ENCODE measurements at regions not wholly inside any gene's neighbourhood (a gene's known extent, or its start where the extent isn't known, plus 50 kb on each side); places are given as distances from the start of the nearest gene placed in this dataset.

- no peak for DNase-seq
These were observed 171.9 kb upstream of the JARID2 start for GRCh38 chr6:15073883-15074465.

- DNase-seq: no peak
These were observed 171.1 kb upstream of the JARID2 start for GRCh38 chr6:15074806-15075205.

DNA sequence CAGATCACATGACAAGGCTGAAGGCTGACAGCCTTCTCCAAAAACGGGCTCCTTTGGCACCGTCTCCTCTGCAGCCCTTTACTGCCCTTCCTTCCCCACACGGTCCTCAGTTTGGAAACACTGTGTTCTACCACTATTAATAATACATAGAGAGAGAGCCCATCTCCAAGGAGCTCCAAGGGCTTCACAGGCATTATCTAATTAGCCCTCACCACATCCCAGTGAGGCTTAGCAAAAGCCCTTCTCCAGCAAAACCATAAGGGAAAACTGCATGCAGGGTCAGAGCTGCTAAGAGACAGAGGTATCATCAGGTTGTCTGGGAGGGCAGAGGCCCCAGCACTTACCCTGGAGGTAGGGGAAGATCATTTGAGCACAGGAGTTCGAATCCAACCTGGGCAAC is 169.3 kb upstream of the JARID2 start:
- DNase-seq: no peak

- DNase-seq: no peak
These were observed 168.9 kb upstream of the JARID2 start for GRCh38 chr6:15077006-15077405.

DNA sequence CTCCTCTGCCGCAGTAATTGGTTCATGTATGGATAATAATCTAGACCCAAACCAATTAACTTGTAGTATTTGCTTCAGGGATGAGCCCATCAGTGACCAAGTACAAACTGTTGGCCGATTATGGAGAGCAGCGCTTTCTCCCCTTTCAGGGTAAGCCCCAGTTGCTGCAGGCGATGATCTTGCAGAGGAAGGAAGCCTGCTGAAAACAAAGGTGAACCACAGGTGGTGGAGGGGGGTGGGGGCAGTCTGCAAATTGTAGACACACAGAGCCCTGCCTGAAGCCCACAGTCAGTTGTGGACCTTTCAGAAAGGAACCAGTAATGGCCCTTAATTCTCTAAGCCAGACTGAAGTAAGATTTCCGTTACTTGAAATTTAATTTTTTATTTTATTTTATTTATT is 167.9 kb upstream of the JARID2 start:
- no peak for DNase-seq

DNA sequence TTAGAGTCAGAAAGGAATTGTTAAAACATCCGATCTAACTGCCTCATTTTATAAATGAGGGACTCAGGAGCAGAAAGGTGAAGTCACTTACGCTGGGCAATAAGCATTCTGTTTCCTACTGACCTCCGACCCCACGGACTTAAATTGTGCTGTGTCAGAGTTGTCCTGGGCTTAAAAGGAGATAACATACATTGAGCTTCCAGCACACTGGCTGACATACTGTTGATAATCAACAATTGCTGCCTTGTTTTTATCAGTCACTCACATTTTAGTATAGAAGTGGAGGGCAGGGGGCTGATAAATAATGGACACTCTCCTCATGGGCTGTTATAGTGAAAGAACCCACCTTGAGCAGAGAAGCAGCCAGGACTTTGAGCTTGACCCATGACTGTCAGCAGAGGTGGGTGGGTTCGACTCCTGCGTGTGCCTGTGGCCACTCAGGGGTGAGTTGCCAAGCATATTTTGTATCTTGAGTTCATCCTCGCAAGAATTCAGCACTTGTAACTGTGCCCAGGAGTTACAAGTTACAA is 166.5 kb upstream of the JARID2 start:
- no peak for DNase-seq

DNA sequence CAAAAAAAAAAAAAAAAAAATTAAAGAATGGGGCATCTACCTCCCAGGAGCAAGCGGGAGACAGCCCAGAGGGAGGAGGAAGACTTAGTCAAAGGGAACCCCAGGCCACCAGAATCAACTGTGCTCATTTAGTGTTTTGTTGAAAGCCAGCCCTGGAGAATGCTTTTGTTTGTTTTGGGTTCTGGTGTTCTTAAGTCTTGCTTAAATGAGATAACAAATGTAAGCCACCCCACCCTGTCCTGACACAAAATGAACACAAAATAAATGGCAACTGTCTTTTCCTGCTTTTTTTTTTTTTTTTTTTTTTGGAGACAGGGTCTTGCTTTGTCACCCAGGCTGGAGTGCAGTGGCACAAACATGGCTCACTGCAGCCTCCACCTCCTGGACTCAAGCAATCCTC is 165.0 kb upstream of the JARID2 start:
- no peak for DNase-seq

- no peak for DNase-seq
These were observed 164.4 kb upstream of the JARID2 start for GRCh38 chr6:15081447-15081846.

- DNase-seq: no peak
These were observed 163.2 kb upstream of the JARID2 start for GRCh38 chr6:15082708-15083107.

DNA sequence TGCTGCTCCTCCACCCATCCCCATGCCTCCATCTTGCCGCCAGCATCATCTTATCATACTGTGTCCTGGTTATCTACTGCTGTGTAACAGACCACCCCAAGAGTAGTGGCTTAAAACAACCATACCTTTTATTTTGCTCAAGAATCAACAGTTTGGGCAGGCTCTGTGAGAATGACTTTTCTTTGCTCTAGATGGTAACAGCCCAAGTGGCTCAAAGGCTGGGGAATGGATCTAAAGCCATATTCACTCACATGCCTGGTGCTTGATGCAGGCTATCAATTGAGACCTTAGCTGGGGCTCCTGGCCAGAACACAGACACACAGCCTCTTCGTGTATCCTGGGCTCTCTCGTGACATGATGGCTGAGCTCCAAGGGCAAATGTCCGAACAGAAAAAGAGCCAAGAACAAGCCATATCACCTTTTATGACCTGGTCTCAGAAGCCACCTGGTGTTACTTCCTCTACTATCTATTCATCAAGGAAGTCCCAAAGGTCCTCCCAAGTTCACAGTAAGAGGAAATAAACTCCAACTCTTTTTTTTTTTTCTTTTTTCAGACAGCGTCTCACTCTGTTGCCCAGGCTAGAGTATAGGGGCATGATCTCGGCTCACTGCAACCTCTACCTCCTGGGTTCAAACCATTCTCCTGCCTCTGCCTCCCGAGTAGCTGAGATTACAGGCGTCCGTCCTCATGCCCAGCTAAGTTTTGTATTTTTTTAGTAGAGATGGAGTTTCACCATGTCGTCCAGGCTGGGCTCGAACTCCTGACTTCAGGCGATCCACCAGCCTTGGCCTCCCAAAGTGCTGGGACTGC is 159.3 kb upstream of the JARID2 start:
- peak in 2 of 4 experiments; percentile 35 to 39 for DNase-seq

GRCh38 chr6:15087186-15087589 is 158.7 kb upstream of the JARID2 start:
- no peak for DNase-seq

DNA sequence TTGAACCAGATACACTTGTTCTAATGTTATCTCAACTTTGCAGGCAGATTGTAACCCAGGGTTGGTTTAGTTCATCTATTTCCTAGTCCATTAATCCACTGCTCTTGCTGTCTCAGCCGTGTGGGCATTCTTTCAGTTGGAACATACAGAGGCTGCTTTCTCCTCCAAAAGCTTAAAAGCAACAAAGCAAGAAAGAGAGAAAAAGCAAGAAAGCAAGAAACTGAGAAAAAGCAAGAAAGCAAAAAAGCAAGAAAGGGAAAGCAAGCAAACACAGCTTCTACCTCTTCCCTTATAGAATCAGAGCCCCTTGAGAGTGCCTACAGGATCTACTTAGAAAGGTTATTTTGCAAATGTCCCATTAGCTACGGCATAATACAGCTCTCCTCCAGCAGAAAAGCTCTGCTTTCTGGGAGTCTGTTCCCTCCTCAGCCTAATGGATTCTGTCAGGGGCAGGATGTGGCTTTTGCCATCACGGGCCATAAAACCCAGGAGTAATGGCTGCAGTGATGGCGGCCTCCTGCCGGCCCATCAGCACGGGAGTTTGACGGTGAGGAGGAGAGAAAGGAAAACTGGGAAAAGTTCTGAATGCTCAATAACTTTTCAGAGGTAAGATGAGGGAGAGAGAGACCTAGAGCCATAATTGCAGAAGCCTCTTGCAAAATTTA is 156.8 kb upstream of the JARID2 start:
- DNase-seq: no peak

DNA sequence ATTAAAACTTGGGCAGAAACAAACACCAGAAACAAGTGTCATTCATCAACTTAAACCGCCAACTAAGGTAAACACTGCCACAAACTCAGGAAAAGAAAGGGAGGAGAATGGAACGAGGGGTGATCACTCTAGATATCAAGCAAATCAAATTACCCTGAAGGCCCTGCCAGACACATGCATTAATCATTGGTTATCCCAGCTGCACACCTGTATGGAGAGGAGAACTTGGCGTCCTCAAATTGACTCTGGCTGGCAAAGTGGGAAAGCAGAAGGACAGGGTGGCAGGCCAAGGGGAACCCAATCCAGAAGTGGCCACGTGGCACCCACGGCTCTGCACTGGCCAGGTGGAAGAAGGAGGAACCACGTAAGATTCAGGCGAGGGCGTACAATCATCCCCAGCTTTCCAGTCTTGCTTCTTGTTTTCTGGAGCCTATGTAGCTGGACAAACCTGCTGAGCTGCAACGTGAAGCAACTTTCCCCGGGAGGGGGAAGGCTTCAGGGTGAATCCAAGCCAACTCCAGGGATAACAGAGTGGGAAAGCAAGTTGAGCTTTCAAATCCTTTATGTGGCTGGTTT is 156.2 kb upstream of the JARID2 start:
- DNase-seq: peak; percentile 65 to 85 (median 81)

DNA sequence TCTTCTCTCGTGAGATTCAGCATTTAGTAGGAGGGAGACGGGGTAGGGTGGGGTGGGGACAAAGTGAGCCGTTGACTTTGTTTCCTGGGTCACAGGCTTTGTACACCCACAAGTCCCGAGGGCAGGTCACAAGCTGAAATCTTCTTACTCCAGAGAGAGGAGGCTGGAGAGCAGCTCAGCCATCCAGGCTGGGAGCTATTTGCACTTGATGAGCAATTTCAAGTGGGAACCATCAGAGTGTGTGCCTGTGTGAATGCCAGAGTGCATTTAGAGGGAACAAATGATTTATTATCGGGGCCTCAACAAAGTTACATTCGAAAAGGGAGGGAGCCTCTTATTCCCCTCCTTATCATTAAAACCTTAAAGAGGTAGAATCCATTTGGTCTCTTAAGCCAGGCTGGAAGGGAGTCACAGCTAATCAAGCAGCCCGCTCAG is 155.7 kb upstream of the JARID2 start:
- peak; percentile 73 to 91 (median 88) for DNase-seq

DNA sequence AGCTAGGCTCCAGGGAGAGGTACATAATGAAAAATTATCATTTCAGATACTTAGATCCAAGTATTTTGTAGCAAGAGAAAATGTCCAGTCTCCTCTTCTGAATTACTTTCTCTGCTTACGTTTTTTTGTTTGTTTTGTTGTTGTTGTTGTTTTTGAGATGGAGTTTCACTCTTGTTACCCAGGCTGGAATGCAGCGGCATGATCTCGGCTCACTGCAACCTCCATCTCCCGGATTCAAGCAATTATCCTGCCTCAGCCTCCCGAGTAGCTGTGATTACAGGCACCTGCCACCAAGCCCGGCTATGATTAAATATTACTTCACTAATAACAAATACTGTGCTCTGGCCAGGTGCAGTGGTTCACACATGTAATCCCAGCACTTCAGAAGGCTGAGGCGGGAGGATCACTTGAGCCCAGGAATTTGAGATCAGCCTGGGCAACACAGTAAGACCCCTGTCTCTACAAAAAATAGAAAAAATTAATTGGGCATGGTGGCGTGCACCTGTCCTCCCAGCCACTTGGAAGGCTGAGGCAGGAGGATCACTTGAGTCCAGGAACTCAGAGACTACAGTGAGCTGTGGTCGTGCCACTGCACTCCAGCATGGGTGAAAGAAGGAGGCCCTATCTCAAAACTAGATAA is 155.0 kb upstream of the JARID2 start:
- DNase-seq: no peak

- no peak for DNase-seq
These were observed 148.7 kb upstream of the JARID2 start for GRCh38 chr6:15096894-15097837.

- DNase-seq: no peak
These were observed 144.7 kb upstream of the JARID2 start for GRCh38 chr6:15101130-15101529.

DNA sequence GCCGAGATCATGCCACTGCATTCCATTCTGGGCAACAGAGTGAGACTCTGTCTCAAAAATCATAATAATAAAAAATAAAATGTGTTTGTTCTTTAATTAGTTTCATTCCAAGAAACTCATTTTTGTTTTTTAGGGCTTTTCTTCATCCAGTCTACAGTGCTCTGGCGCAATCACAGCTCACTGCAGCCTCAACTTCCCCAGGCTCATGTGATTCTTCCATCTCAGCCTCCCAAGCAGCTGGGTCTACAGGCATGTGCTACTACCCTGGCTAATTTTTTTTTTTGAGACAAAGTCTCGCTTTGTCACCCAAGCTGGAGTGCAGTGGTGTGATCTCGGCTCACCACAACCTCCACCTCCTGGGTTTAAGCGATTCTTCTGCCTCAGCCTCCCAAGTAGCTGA is 143.6 kb upstream of the JARID2 start:
- peak; percentile 49 to 81 (median 78) for DNase-seq

- no peak for DNase-seq
These were observed 138.8 kb upstream of the JARID2 start for GRCh38 chr6:15106958-15107643.

GRCh38 chr6:15107644-15108382 is 138.1 kb upstream of the JARID2 start:
- DNase-seq: no peak
